HepG2 (cell line): ENCODE measurements at regions not wholly inside any gene's neighbourhood (a gene's known extent, or its start where the extent isn't known, plus 50 kb on each side); places are given as distances from the start of the nearest gene placed in this dataset.

Experiments used
- ATAC-seq: fragments of 200-7000 bp; cut with Tn5 transposase; 3 replicates; pipeline ENCODE4 v1.9.1; 2020; ENCODE audit warnings: mild to moderate bottlenecking, moderate library complexity
- BruUV-seq: library from RNA; stranded (reverse); fragments of 400-500 nt; replicated peaks from 2 replicates; lab custom pipeline; 2021; lab: Mats Ljungman, UMichigan
- CTCF ChIA-PET: fragments of 300-600 bp; formaldehyde crosslinking; extraction: SDS; loops from one replicate; lab custom pipeline; 2021; ENCODE audit warnings: low total read pairs, inconsistent platforms, low intra/inter-chr PET ratio; lab: Yijun Ruan, JAX
- POLR2A ChIA-PET: fragments of 350-600 bp; sonication (Branson Sonifier 250); formaldehyde crosslinking; loops from one replicate; lab custom pipeline; 2020; ENCODE audit warnings: antibody characterized with exemption, inconsistent platforms; lab: Yijun Ruan, JAX
- DNase-seq: peaks from one replicate; pipeline ENCODE4 v3.0.0-alpha.2; 2015; ENCODE audit warnings: low spot score
- FAIRE-seq: peaks from 3 replicates; lab custom pipeline; 2011; peaks lifted over from hg19 to GRCh38; lab: Jason Lieb, UNC
- H2AFZ ChIP-seq: one replicate; pipeline ENCODE4 v1.6.1; 2011; ENCODE audit warnings: low read length, inconsistent platforms
- H3K27ac ChIP-seq: fragments of 300-600 bp; 3 replicates; pipeline ENCODE4 v1.8.0; 2011; ENCODE audit warnings: mixed run types, mild to moderate bottlenecking, mixed read lengths, low read length, inconsistent platforms; ENCODE audit not compliant: insufficient read depth; ENCODE audit errors: extremely low read length
- H3K27me3 ChIP-seq, 2 experiments: fragments of 200-600 bp in 1 of 2; 2 replicates in 1 of 2; 3 replicates in 1 of 2; pipeline versions ENCODE4 v1.6.0 to v1.8.0; 2011; ENCODE audit warnings: low read length in 2 of 2, mild to moderate bottlenecking in 2 of 2, moderate library complexity in 2 of 2, inconsistent platforms in 1 of 2; ENCODE audit not compliant: insufficient read depth in 2 of 2, control insufficient read depth in 1 of 2
- H3K36me3 ChIP-seq, 2 experiments: fragments of 200-600 bp in 1 of 2; replicated peaks in 1 of 2; 2 replicates in 1 of 2; 3 replicates in 1 of 2; pipeline versions ENCODE4 v1.5.1 to v1.8.0; 2011; ENCODE audit warnings: low read length in 2 of 2, inconsistent platforms in 1 of 2; ENCODE audit not compliant: insufficient read depth in 2 of 2, control insufficient read depth in 1 of 2
- H3K4me1 ChIP-seq: 2 replicates; pipeline ENCODE4 v1.5.1; 2012; ENCODE audit warnings: low read length, inconsistent platforms; ENCODE audit not compliant: insufficient read depth
- H3K4me2 ChIP-seq: 2 replicates; pipeline ENCODE4 v1.6.0; 2011; ENCODE audit warnings: low read depth, low read length, inconsistent platforms
- H3K4me3 ChIP-seq, 3 experiments: fragments of 200-600 bp in 1 of 3; sonication (generic), shearing (Covaris generic) in 1 of 3; replicated peaks in 1 of 3; 2 replicates each; pipeline ENCODE4 v1.5.1; 2011 to 2016; ENCODE audit warnings: low read length in 3 of 3, inconsistent platforms in 2 of 3, low read depth in 2 of 3, mild to moderate bottlenecking in 2 of 3, control low read depth in 1 of 3, mixed read lengths in 1 of 3; ENCODE audit not compliant: insufficient read depth in 1 of 3
- H3K79me2 ChIP-seq: one replicate; pipeline ENCODE4 v1.6.1; 2011; ENCODE audit warnings: low read length, inconsistent platforms; ENCODE audit not compliant: insufficient read depth
- H3K9ac ChIP-seq: 2 replicates; pipeline ENCODE4 v1.6.0; 2011; ENCODE audit warnings: mild to moderate bottlenecking, low read depth, low read length, inconsistent platforms; ENCODE audit not compliant: insufficient read depth
- H3K9me3 ChIP-seq: 2 replicates; pipeline ENCODE4 v1.5.1; 2012; ENCODE audit warnings: mild to moderate bottlenecking, low read length
- H4K20me1 ChIP-seq: 2 replicates; pipeline ENCODE4 v1.6.0; 2011; ENCODE audit warnings: inconsistent platforms, mild to moderate bottlenecking, low read length, moderate library complexity; ENCODE audit not compliant: insufficient read depth
- GFI1 ChIP-seq: sonication (generic); formaldehyde crosslinking; IDR thresholded peaks from 2 replicates; pipeline ENCODE4 v1.5.0; 2020; ENCODE audit warnings: missing genetic modification reagents, mild to moderate bottlenecking, borderline replicate concordance
- HNRNPH1 ChIP-seq: fragments of 200-400 bp; formaldehyde crosslinking; optimal IDR thresholded peaks from 2 replicates; pipeline ENCODE3; 2017; ENCODE audit warnings: mild to moderate bottlenecking, low read depth, low read length
- KMT2B ChIP-seq: IDR thresholded peaks from 2 replicates; pipeline ENCODE4 v1.6.1; 2016; ENCODE audit warnings: missing genetic modification reagents, missing compliant biosample characterization
- TCF12 ChIP-seq, 2 experiments: fragments of 450-650 bp in 1 of 2; sonication (generic) in 1 of 2; formaldehyde crosslinking in 1 of 2; IDR thresholded peaks; 2 replicates each; pipeline versions ENCODE4 v1.6.1 to v1.8.0; 2017 to 2022; ENCODE audit warnings: antibody characterized with exemption in 1 of 2, mild to moderate bottlenecking in 1 of 2, missing genetic modification reagents in 1 of 2, moderate library complexity in 1 of 2
- ZNF143 ChIP-seq: sonication (generic); formaldehyde crosslinking; IDR thresholded peaks from 2 replicates; pipeline ENCODE4 v1.4.0; 2020; ENCODE audit warnings: missing genetic modification reagents
- ZNF260 ChIP-seq: sonication (generic); formaldehyde crosslinking; IDR thresholded peaks from 2 replicates; pipeline ENCODE4 v1.4.0; 2020; ENCODE audit warnings: missing genetic modification reagents, low read depth, mild to moderate bottlenecking, borderline replicate concordance
- ZNF382 ChIP-seq: sonication (generic); formaldehyde crosslinking; IDR thresholded peaks from 2 replicates; pipeline ENCODE4 v1.5.0; 2020; ENCODE audit warnings: missing genetic modification reagents, mild to moderate bottlenecking, borderline replicate concordance
- ZNF383 ChIP-seq: sonication (generic); formaldehyde crosslinking; IDR thresholded peaks from 2 replicates; pipeline ENCODE4 v1.4.0; 2020; ENCODE audit warnings: missing genetic modification reagents, mild to moderate bottlenecking, borderline replicate concordance
- ZNF557 ChIP-seq: sonication (generic); formaldehyde crosslinking; IDR thresholded peaks from 2 replicates; pipeline ENCODE4 v1.4.0; 2020; ENCODE audit warnings: missing genetic modification reagents
- WGBS: methylation state at CpG from one replicate; pipeline ENCODE4 v1.1.6; 2017; ENCODE audit warnings: low lambda C conversion rate; 5-methylcytosine and 5-hydroxymethylcytosine counted together
- in situ Hi-C: cut with HindIII; loops from 2 replicates; pipeline ENCODE4 v1.10.0; 2017; ENCODE audit warnings: low pct_unique_long_range_greater_than_20kb; ENCODE audit not compliant: extremely low pct_ligation_motif_present
- intact Hi-C: fragments of 100-400 bp; cut with micrococcal nuclease; formaldehyde crosslinking; loops from one replicate; pipeline ENCODE4 v1.10.0; 2022; ENCODE audit not compliant: unreplicated experiment
- TF ChIP-seq, protein P1 (sequence below): IDR thresholded peaks from 2 replicates; pipeline ENCODE4 v1.6.1; 2016; ENCODE audit warnings: missing biosample characterization, missing genetic modification reagents, low read depth
- TF ChIP-seq, protein P2 (sequence below): sonication (generic); formaldehyde crosslinking; IDR thresholded peaks from 2 replicates; pipeline ENCODE4 v1.5.1; 2020; ENCODE audit warnings: mild to moderate bottlenecking, missing genetic modification reagents, moderate library complexity

DNA sequence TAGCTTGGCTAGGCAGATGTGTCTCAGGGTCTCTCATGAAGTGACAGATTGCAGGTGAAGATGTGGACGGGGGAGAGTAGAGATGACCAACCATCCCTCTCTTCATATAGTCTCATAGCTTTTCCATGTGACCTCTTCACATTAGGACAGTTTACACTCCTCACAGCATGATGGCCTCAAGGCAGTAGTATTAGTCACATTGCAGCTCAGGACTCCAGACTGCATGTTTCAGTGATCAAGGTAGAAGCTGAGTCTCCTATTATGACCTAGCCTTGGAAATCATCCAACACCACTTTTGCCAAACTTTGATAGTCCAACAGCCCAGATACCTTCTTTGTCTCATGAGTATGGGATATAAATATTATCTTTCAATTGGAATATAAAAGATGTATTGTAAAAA is 147.7 kb downstream of the GASK1B start:
- Histone ChIP-seq H4K20me1 (no peaks in the 10 kb centered on the region), H3K4me3 (no peak overlapping the region), H3K4me1 (peaks cover 19% of the 10 kb centered on the region), H3K79me2 (no peaks in the 10 kb centered on the region), H3K36me3 (no peaks in the 10 kb centered on the region), H3K27ac (no peak overlapping the region), H3K9me3 (peaks cover 20% of the 10 kb centered on the region), H3K27me3 (no peaks in the 10 kb centered on the region), H2AFZ (no peak overlapping the region), H3K9ac (no peak overlapping the region), H3K4me2 (no peak overlapping the region)
- intact Hi-C loops = no loop called here
- ChIA-PET CTCF (no interaction called here), POLR2A (no interaction called here)
- no TSS peak for BruUV-seq
- FAIRE-seq = peak; percentile 26
- 84% methylated on average over 1 of the region's 1 CpG for WGBS
- DNase-seq = no peak
- ATAC-seq = no peak
- in situ Hi-C loops = loop anchor here (25.0 kb wide), 1 partner anchor 1063 kb away; the partner anchor contains the start of gene PDGFC
- TF ChIP-seq KMT2B (CRISPR knock-in tag) (no peak), ZNF143 (CRISPR knock-in tag) (no peak), GFI1 (CRISPR knock-in tag) (no peak), ZNF383 (CRISPR knock-in tag) (no peak), HNRNPH1 (no peak), ZNF557 (CRISPR knock-in tag) (no peak), ZNF382 (CRISPR knock-in tag) (no peak), TCF12 (IDR thresholded peaks at IDR 0.05) (no peak), TCF12 (CRISPR knock-in tag; IDR thresholded peaks at IDR 0.05) (no peak), ZNF260 (no peak)
- TF ChIP-seq, protein P1, sequence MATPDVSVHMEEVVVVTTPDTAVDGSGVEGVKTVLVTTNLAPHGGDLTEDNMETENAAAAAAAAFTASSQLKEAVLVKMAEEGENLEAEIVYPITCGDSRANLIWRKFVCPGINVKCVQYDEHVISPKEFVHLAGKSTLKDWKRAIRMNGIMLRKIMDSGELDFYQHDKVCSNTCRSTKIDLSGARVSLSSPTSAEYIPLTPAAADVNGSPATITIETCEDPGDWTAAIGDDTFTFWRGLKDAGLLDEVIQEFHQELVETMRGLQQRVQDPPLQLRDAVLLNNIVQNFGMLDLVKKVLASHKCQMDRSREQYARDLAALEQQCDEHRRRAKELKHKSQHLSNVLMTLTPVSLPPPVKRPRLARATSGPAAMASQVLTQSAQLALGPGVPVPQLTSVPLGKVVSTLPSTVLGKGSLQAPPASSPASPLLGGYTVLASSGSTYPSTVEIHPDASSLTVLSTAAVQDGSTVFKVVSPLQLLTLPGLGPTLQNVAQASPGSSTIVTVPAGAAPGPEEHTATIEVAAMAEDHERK = no peak
- TF ChIP-seq, protein P2, sequence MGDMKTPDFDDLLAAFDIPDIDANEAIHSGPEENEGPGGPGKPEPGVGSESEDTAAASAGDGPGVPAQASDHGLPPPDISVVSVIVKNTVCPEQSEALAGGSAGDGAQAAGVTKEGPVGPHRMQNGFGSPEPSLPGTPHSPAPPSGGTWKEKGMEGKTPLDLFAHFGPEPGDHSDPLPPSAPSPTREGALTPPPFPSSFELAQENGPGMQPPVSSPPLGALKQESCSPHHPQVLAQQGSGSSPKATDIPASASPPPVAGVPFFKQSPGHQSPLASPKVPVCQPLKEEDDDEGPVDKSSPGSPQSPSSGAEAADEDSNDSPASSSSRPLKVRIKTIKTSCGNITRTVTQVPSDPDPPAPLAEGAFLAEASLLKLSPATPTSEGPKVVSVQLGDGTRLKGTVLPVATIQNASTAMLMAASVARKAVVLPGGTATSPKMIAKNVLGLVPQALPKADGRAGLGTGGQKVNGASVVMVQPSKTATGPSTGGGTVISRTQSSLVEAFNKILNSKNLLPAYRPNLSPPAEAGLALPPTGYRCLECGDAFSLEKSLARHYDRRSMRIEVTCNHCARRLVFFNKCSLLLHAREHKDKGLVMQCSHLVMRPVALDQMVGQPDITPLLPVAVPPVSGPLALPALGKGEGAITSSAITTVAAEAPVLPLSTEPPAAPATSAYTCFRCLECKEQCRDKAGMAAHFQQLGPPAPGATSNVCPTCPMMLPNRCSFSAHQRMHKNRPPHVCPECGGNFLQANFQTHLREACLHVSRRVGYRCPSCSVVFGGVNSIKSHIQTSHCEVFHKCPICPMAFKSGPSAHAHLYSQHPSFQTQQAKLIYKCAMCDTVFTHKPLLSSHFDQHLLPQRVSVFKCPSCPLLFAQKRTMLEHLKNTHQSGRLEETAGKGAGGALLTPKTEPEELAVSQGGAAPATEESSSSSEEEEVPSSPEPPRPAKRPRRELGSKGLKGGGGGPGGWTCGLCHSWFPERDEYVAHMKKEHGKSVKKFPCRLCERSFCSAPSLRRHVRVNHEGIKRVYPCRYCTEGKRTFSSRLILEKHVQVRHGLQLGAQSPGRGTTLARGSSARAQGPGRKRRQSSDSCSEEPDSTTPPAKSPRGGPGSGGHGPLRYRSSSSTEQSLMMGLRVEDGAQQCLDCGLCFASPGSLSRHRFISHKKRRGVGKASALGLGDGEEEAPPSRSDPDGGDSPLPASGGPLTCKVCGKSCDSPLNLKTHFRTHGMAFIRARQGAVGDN (CRISPR knock-in tag) = no peak
- TF ChIP-seq, all 625 proteins: peak for 0
